ENCODE measurements at regions not wholly inside any gene's neighbourhood (a gene's known extent, or its start where the extent isn't known, plus 50 kb on each side); places are given as distances from the start of the nearest gene placed in this dataset.
"Not testable (repeated sequence)": the region's sequence is repeated elsewhere in the genome, so short reads cannot be mapped to it uniquely, and the experiment has no call there.

- no peak for DNase-seq
- in situ Hi-C loops (cut with MboI; ENCODE audit: low pct_unique_long_range_greater_than_20kb, low sequenced_read_pairs) = no loop called here
Measured at GRCh38 chrX:113629326-113629725, 788.7 kb upstream of the AMOT start.

DNA sequence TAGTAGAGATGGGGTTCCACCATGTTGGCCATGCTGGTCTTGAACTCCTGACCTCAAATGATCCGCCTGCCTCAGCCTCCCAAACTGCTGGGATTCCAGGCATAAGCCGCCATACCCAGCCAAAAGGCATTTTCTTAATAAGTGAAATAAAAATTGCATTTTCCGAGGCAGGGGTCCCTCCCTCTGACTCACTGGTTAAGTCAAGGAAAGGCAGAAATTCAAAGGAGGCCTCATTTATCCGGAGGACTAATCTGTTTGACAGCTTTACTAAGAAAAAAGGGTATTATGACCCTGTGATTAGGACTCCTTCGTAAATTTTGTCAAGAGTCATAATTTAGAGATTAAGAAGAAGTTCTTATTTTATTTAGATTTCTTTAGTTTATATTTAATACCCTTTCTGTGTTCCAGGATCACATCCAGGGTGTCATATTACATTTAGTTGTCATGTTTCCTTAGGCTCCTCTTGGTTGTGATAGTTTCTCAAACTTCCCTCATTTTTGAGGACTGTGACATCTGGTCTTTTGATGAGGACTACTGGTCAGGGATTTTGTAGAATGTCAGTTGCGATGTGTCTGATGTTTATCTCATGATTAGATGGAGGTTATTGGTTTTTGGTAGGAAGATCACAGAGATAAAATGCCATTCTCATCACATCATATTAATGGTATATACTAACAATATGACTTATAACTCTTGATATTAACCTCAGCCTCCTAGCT lies 753.7 kb upstream of the AMOT start:
- in situ Hi-C loops (cut with MboI; ENCODE audit: low pct_unique_long_range_greater_than_20kb, low sequenced_read_pairs) = no loop called here
- no peak for DNase-seq

- in situ Hi-C loops (cut with MboI; ENCODE audit: low pct_unique_long_range_greater_than_20kb, low sequenced_read_pairs) = no loop called here
- DNase-seq = no peak
Measured at GRCh38 chrX:113586281-113586898, 745.8 kb upstream of the AMOT start.

DNA sequence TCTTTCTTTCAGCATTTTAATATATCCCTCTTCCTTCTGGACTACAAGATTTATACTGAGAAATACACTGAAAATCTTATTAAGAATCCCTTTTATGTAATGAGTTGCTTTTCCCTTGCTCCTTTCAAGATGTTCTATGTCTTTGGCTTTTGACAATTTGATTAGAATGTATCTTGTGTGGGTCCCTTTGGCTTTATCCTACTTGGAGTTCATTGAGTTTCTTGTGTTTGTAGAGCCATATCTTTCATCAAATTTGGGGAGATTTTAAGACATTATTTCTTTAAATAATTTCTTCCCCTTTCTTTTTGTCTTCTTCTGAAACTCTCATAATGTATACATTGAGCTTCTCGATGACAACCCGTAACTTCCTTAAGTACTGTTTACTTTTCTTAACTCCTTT lies 739.9 kb upstream of the AMOT start:
- DNase-seq = no peak
- in situ Hi-C loops (cut with MboI; ENCODE audit: low pct_unique_long_range_greater_than_20kb, low sequenced_read_pairs) = no loop called here

GRCh38 chrX:113558576-113558975 lies 717.9 kb upstream of the AMOT start:
- in situ Hi-C loops (cut with MboI; ENCODE audit: low pct_unique_long_range_greater_than_20kb, low sequenced_read_pairs) = no loop called here

DNA sequence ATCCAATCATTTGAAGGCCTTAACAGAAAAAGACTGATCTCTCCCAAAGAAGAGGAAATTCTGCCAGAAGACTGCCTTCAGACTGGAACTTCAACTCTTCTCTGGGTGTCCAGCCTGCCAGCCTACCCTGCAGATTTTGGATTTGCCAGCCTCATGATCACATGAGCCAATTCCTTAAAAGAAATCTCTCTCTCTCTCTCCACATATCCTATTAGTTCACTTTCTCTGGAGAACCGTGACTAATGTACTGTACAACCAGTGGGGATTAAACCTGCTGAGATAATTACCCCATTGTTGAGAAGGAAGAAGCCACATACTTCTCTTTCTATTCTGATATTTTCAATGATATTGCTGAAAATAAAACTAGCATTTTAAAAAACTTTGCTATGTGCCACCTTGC lies 711.3 kb upstream of the AMOT start:
- DNase-seq = no peak
- in situ Hi-C loops (cut with MboI; ENCODE audit: low pct_unique_long_range_greater_than_20kb, low sequenced_read_pairs) = no loop called here

More at GRCh38 chrX:113558576-113558975, 717.9 kb upstream of the AMOT start:
- DNase-seq = no peak

DNA sequence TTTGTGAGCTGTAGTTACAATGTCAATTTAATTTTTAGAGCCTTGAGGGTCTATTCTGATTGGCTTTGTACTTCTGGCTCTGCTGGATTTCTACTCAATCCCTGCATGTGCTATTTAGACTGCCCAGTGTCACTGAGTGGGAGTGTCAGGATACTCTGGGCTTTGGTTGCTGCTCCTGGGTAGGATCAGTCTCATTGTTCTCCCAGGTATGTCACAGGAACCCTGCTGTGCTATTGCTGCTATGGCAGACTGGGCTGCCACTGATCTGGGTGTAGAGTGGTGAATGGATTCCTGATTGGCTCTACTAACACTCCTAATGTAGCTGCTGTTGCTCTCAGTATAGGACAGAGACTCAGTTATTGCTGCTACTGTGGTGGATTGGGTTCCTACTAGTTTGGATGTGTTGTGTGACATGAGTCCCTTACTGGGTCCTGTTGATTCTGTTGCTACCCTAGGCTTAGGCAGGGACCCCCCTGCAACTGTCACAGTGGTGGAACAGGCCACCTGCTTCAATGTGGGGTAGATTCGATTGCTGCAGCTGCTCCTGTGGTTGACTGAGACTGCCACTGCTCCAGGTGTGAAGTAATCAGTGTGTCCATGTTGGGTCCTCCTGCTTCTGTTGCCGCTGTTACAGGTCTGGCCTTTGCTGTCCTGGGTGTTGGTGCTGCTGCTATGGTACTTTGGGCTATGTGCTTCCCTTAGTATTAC lies 707.8 kb upstream of the AMOT start:
- in situ Hi-C loops (cut with MboI; ENCODE audit: low pct_unique_long_range_greater_than_20kb, low sequenced_read_pairs) = no loop called here
- no peak for DNase-seq

GRCh38 chrX:113545040-113545439 lies 704.4 kb upstream of the AMOT start:
- in situ Hi-C loops (cut with MboI; ENCODE audit: low pct_unique_long_range_greater_than_20kb, low sequenced_read_pairs) = no loop called here

GRCh38 chrX:113539599-113540356 lies 699.1 kb upstream of the AMOT start:
- in situ Hi-C loops (cut with MboI; ENCODE audit: low pct_unique_long_range_greater_than_20kb, low sequenced_read_pairs) = no loop called here
- DNase-seq = no peak

More at GRCh38 chrX:113545040-113545439, 704.4 kb upstream of the AMOT start:
- no peak for DNase-seq

GRCh38 chrX:113529426-113530013 lies 688.9 kb upstream of the AMOT start:
- no peak for DNase-seq
- in situ Hi-C loops (cut with MboI; ENCODE audit: low pct_unique_long_range_greater_than_20kb, low sequenced_read_pairs) = no loop called here

DNA sequence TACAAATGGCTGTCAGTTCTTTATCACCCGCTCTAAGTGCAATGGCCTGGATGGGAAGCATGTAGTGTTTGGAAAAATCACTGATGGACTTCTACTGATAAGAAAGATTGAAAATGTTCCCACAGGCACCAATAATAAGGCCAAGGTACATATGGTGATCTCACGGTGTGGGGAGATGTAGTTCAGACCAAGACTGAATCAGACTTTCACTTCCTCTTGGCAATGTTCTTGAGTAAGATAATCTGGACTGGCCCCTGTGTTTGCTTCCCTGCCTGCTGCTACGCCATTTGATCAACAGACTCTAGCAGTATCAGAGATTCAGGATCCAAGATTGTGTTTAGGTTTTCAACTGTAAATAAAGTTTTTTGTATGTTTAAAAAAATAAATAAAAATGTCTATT lies 682.2 kb upstream of the AMOT start:
- in situ Hi-C loops (cut with MboI; ENCODE audit: low pct_unique_long_range_greater_than_20kb, low sequenced_read_pairs) = no loop called here
- DNase-seq = no peak

- in situ Hi-C loops (cut with MboI; ENCODE audit: low pct_unique_long_range_greater_than_20kb, low sequenced_read_pairs) = no loop called here
- no peak for DNase-seq
Measured at GRCh38 chrX:113514906-113515305, 674.3 kb upstream of the AMOT start.

- DNase-seq = no peak
- in situ Hi-C loops (cut with MboI; ENCODE audit: low pct_unique_long_range_greater_than_20kb, low sequenced_read_pairs) = no loop called here
Measured at GRCh38 chrX:113512700-113513395, 672.2 kb upstream of the AMOT start.

DNA sequence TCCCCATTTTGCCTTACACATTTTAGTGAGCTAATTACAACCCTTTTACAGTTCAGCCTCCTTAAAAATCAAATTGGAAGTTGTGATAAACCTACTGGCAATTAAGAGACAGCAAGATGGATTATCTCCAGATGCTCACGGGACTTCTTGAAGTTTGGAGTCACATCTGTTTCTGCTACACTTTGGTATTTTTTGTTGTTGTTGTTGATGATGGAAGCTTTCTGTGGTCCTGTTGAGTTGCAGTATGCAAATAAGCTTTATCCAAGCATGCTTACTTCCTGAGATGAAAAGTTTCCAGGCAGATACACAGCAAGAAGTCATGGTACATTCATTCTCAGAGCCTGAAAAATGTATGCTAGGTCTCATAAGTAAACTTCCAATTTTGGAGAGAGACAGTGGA lies 670.0 kb upstream of the AMOT start:
- no peak for DNase-seq
- in situ Hi-C loops (cut with MboI; ENCODE audit: low pct_unique_long_range_greater_than_20kb, low sequenced_read_pairs) = no loop called here

GRCh38 chrX:113492895-113493294 lies 652.3 kb upstream of the AMOT start:
- in situ Hi-C loops (cut with MboI; ENCODE audit: low pct_unique_long_range_greater_than_20kb, low sequenced_read_pairs) = no loop called here
- DNase-seq = no peak

DNA sequence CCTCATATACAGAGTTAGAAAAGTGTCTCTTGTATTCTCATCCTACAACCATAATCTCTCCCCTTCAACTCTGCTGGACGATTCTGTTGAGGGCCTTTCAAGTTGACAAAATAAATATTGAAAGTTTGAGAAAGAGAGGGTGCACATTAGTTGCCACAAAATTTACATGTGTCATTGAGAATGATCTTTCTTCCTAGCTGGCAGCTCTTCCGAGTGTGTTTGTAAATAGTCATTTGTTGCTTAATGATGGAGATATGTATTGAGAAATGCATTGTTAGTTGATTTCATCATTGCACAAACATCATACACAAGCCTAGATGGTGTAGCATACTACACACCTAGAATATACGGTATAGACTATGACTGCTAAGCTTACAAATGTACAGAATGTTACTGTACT lies 632.8 kb upstream of the AMOT start:
- no peak for DNase-seq
- in situ Hi-C loops (cut with MboI; ENCODE audit: low pct_unique_long_range_greater_than_20kb, low sequenced_read_pairs) = no loop called here

DNA sequence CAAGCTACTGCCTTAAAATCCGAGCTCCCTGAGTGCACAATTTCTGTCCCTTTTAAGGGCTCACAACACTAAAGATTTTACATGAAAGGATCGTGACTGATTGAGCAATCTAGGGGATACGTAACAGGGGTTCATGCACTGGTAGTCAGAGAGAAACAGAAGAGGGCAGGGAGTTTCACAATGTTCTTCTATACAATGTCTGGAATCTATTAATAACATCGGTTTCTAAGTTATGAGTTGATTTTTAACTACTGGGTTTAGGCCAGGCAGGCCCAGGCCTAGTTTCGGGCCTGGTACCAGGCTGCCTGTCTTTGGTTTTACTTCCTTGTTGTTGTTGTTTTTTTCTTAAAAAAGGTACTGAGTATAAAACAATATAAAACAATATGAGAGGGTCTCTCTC lies 632.4 kb upstream of the AMOT start:
- in situ Hi-C loops (cut with MboI; ENCODE audit: low pct_unique_long_range_greater_than_20kb, low sequenced_read_pairs); DNase-seq: not testable (repeated sequence)

DNA sequence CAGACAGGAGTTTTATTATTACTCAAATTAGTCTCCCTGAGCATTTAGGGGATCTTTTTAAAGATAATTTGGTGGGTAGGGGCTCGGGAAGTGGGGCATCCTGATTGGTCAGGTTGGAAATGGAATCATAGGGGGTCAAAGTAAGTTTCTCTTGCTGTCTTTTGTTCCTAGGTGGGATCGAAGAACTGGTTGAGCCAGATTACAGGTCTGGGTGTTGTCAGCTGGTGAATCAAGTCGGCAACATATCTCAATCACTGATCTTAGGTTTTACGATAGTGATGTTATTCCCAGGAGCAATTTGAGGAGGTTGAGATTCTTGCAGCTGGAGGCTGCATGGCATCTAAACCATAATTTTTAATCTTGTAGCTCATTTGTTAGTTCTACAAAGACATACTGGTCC lies 629.5 kb upstream of the AMOT start:
- in situ Hi-C loops (cut with MboI; ENCODE audit: low pct_unique_long_range_greater_than_20kb, low sequenced_read_pairs) = no loop called here
- no peak for DNase-seq

DNA sequence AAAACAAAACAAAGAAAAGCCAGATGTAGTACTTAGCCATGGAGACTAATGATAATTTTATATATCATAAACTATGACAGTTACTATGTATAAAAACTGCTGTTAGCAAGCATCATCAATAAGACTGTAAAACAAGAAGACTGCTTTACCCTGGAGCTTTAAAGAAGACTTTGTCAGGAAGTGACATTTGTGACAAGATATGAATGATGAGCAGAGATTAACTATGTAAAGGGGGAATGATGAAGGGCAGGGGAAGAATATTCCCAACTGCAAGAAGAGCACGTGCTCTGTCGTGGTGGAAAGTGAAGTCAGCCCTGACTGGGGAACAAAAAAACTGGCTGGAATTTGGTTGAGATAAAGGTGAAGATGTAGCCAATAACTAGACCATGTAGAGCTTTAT lies 617.1 kb upstream of the AMOT start:
- DNase-seq = no peak
- in situ Hi-C loops (cut with MboI; ENCODE audit: low pct_unique_long_range_greater_than_20kb, low sequenced_read_pairs) = no loop called here

Measured in KBM-7 (cell line).